ENCODE measurements at regions not wholly inside any gene's neighbourhood (a gene's known extent, or its start where the extent isn't known, plus 50 kb on each side); places are given as distances from the start of the nearest gene placed in this dataset.

DNA sequence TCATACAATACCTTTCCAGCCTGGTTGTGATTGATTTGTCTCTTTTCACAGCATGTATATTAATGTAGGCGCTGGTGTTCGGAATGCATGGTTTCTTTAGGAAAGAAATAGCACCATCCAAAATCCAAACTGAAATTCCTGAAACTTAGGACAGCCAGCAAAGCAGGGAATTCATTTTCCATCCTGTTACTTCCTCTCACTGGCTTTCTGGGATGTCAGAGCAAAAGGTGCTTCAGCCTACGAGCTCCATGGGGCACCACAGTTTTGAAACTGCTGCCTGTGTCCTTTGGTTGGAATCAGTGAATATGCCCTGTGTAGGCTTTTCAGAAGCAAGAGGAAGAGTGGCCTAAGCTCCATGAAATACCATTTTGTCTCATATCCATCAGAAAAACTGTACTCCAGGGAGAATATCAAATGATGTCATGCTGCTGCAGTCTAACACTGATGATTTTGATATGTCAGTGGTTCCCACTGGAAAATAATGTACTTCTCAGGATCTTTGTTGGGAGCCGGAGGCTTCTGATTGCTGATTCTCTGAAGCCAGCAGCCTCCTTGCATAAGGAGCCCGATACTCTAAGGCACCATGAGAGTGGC lies 117.8 kb upstream of the SERP2 start:
- no peak overlapping the region for H4K91ac ChIP-seq (replicated peaks; ENCODE audit: insufficient read length, low read length)
- H4K20me1 ChIP-seq (replicated peaks in 1 of 2; ENCODE audit: control insufficient read depth in 1 of 2, insufficient read depth in 2 of 2, low read length in 2 of 2), result no peaks in the 10 kb centered on the region
- H2BK12ac ChIP-seq (ENCODE audit: low read depth, low read length), result no peak overlapping the region; the same call in 1 of the 2 replicates
- peaks cover 0 to 5% (median 1%) of the 10 kb centered on the region in 4 experiments; a peak in 2 of 7 replicates for H3K4me1 ChIP-seq (replicated peaks in 1 of 4; ENCODE audit: control insufficient read depth in 3 of 4, insufficient read depth in 4 of 4, low read length in 3 of 4)
- 86% methylated on average over 5 of the region's 5 CpGs; no CpG with 5 or more reads in 1 of the 2 experiments for WGBS, 2 experiments (ENCODE audit: extremely low coverage in 1 of 2, insufficient coverage in 1 of 2, insufficient read length in 1 of 2, insufficient replicate concordance in 2 of 2, low coverage in 1 of 2, low lambda C conversion rate in 2 of 2, missing lambda C conversion rate in 1 of 2)
- H3K27ac ChIP-seq (ENCODE audit: low read depth, low read length), result no peak overlapping the region
- peak overlapping the region; percentile 37; the same call in 1 of the 2 replicates for H2AFZ ChIP-seq (ENCODE audit: low read length)
- H3K36me3 ChIP-seq (ENCODE audit: control insufficient read depth in 2 of 4, insufficient read depth in 4 of 4, low read length in 3 of 4), result no peaks in the 10 kb centered on the region
- H3K4me2 ChIP-seq (ENCODE audit: insufficient read depth in 1 of 2, low read depth in 2 of 2, low read length in 2 of 2), result no peak overlapping the region
- no peaks in the 10 kb centered on the region for H3K27me3 ChIP-seq (replicated peaks in 1 of 4; ENCODE audit: control insufficient read depth in 3 of 4, extremely low read depth in 1 of 4, insufficient read depth in 3 of 4, low read length in 3 of 4)
- H2AK5ac ChIP-seq (ENCODE audit: low read depth, low read length), result no peak overlapping the region
- no peak overlapping the region for H4K5ac ChIP-seq (ENCODE audit: insufficient read length, low read depth, low read length)
- no peak overlapping the region for H3K4me3 ChIP-seq (ENCODE audit: extremely low read depth in 1 of 4, insufficient read depth in 2 of 4, low read depth in 3 of 4, low read length in 4 of 4)
- no peak overlapping the region for H3K14ac ChIP-seq (ENCODE audit: insufficient read length)
- 0 out of 2 replicates have a peak overlapping the region, but pooled peaks have one; percentile 21 for H2BK15ac ChIP-seq (ENCODE audit: low read length)
- no peak overlapping the region for H4K8ac ChIP-seq (ENCODE audit: extremely low read depth, insufficient read depth, low read length)
- no peak overlapping the region for H3K9ac ChIP-seq (replicated peaks in 1 of 4; ENCODE audit: extremely low read depth in 1 of 4, low read depth in 3 of 4, low read length in 3 of 4)
- no peaks in the 10 kb centered on the region for H3K9me3 ChIP-seq (ENCODE audit: insufficient read depth in 2 of 2, low read depth in 1 of 2, low read length in 1 of 2)
- 0 out of 2 replicates have a peak overlapping the region, but pooled peaks have one; percentile 44 for H2BK20ac ChIP-seq (ENCODE audit: low read length)
- peaks cover 2% of the 10 kb centered on the region; the same call in 1 of the 2 replicates for H3K23me2 ChIP-seq (ENCODE audit: low read depth, low read length)
- no peak overlapping the region for H3K4ac ChIP-seq (replicated peaks; ENCODE audit: insufficient read length, low read depth, low read length)
- no peak overlapping the region for H3K18ac ChIP-seq (ENCODE audit: extremely low read depth, low read length)
- ChIA-PET CTCF (ENCODE audit: partially characterized antibody) (interaction anchor here (0.6 to 1.5 kb wide), 5 partner anchors 11 to 70 kb away, joined by 3 to 7 read pairs (median 3); no protein-coding TSS in a partner anchor), POLR2A (ENCODE audit: partially characterized antibody) (no interaction called here)
- no peak overlapping the region for H2BK120ac ChIP-seq (replicated peaks; ENCODE audit: low read depth, low read length)
- no peaks in the 10 kb centered on the region for H3K79me1 ChIP-seq (ENCODE audit: low read depth, low read length)
- no peak overlapping the region for H3K23ac ChIP-seq (ENCODE audit: insufficient read length)
- H3K56ac ChIP-seq (replicated peaks; ENCODE audit: insufficient read length, low read depth, low read length), result no peak overlapping the region
- FAIRE-seq (no peak), DNase-seq (ENCODE audit: low read depth in 1 of 2, low spot score in 2 of 2) (no peak)
- H3K79me2 ChIP-seq (ENCODE audit: control insufficient read depth in 1 of 2, insufficient read depth in 2 of 2, low read length in 2 of 2), result no peaks in the 10 kb centered on the region
- H2BK5ac ChIP-seq (ENCODE audit: low read depth, low read length), result 0 out of 2 replicates have a peak overlapping the region, but pooled peaks have one; percentile 28
- no peak for TF ChIP-seq YY1 (IDR thresholded peaks at IDR 0.05; ENCODE audit: low read depth, low read length)
- TF ChIP-seq SUZ12 (IDR thresholded peaks at IDR 0.05; ENCODE audit: low read length), result no peak
- no peak for TF ChIP-seq JUND (IDR thresholded peaks at IDR 0.05; ENCODE audit: low read length)
- TF ChIP-seq SP4 (IDR thresholded peaks at IDR 0.05; ENCODE audit: low read length), result no peak
- TF ChIP-seq, protein P1, sequence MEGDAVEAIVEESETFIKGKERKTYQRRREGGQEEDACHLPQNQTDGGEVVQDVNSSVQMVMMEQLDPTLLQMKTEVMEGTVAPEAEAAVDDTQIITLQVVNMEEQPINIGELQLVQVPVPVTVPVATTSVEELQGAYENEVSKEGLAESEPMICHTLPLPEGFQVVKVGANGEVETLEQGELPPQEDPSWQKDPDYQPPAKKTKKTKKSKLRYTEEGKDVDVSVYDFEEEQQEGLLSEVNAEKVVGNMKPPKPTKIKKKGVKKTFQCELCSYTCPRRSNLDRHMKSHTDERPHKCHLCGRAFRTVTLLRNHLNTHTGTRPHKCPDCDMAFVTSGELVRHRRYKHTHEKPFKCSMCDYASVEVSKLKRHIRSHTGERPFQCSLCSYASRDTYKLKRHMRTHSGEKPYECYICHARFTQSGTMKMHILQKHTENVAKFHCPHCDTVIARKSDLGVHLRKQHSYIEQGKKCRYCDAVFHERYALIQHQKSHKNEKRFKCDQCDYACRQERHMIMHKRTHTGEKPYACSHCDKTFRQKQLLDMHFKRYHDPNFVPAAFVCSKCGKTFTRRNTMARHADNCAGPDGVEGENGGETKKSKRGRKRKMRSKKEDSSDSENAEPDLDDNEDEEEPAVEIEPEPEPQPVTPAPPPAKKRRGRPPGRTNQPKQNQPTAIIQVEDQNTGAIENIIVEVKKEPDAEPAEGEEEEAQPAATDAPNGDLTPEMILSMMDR (IDR thresholded peaks at IDR 0.05; ENCODE audit: control extremely low read depth in 1 of 3, insufficient read depth in 1 of 3, low read depth in 1 of 3, low read length in 3 of 3), result no peak
- TF ChIP-seq SIN3A (conservative IDR thresholded peaks at IDR 0.05 in 1 of 2, IDR thresholded peaks at IDR 0.05 in 1 of 2; ENCODE audit: low read depth in 1 of 2, low read length in 2 of 2), result no peak
- TF ChIP-seq BRCA1 (IDR thresholded peaks at IDR 0.05; ENCODE audit: low read depth, low read length), result no peak
- no peak for TF ChIP-seq BCL11A (IDR thresholded peaks at IDR 0.05; ENCODE audit: low read depth in 2 of 2, low read length in 2 of 2)
- TF ChIP-seq NANOG (IDR thresholded peaks at IDR 0.05; ENCODE audit: insufficient read depth, low read depth, low read length, poor library complexity, severe bottlenecking), result no peak
- TF ChIP-seq, protein P2, sequence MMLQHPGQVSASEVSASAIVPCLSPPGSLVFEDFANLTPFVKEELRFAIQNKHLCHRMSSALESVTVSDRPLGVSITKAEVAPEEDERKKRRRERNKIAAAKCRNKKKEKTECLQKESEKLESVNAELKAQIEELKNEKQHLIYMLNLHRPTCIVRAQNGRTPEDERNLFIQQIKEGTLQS (IDR thresholded peaks at IDR 0.05; ENCODE audit: insufficient read depth, low read depth, low read length), result no peak
